ENCODE measurements at regions not wholly inside any gene's neighbourhood (a gene's known extent, or its start where the extent isn't known, plus 50 kb on each side); places are given as distances from the start of the nearest gene placed in this dataset.
A peak's percentile ranks its signal among the peaks of the same experiment; 100 is the strongest.

GRCh38 chr20:9015984-9016324 is 52.9 kb upstream of the PLCB4 start:
- H3K4me3 ChIP-seq (ENCODE audit: low read length): no peak overlapping the region
- TF ChIP-seq CTCF (IDR thresholded peaks at IDR 0.05; ENCODE audit: insufficient read depth, low read depth, low read length, missing control alignments): no peak
- DNase-seq (ENCODE audit: low read depth): peak; percentile 56

DNA sequence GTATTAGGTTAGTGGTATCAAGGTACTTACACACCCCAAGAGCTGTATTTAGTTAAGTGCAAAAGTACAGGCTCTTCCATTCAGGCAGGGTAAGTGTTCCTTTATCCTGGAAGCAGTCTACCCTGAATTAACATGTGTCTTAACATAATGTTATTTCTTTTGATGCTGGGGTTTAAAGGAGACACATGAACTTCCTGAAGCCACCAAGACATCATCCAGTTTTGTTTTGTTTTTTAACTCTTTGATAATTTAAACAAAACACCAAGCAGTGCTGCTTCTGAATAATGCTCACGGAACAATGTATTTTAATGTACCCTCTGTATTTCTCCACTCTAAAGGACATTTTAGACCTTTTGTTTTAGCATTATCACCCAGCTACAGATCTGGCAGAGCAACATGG is 50.5 kb upstream of the PLCB4 start:
- no peak for TF ChIP-seq CTCF (IDR thresholded peaks at IDR 0.05; ENCODE audit: insufficient read depth, low read depth, low read length, missing control alignments)
- DNase-seq (ENCODE audit: low read depth): no peak
- no peak overlapping the region for H3K4me3 ChIP-seq (ENCODE audit: low read length)

All from epithelial cell of esophagus (primary cell).